Liver (tissue), 3 donors: ENCODE measurements at regions not wholly inside any gene's neighbourhood (a gene's known extent, or its start where the extent isn't known, plus 50 kb on each side); places are given as distances from the start of the nearest gene placed in this dataset.

Experiments
- GABPA ChIP-seq, 2 donors: IDR thresholded peaks in 1 of 2; conservative IDR thresholded peaks in 1 of 2; 2 replicates each; pipeline ENCODE4 v1.6.1; 2016; ENCODE audit warnings: antibody characterized with exemption in 2 of 2, mild to moderate bottlenecking in 1 of 2, moderate library complexity in 1 of 2
- JUND ChIP-seq, 2 donors: IDR thresholded peaks; 2 replicates each; pipeline ENCODE4 v1.6.1; 2016; ENCODE audit warnings: antibody characterized with exemption in 2 of 2
- RAD21 ChIP-seq, 2 donors: IDR thresholded peaks; 2 replicates each; pipeline ENCODE4 v1.6.1; 2016; ENCODE audit warnings: antibody characterized with exemption in 2 of 2, mild to moderate bottlenecking in 2 of 2
- TF ChIP-seq, protein P1 (sequence below): fragments of 150-350 bp; IDR thresholded peaks from 2 replicates; pipeline ENCODE4 v1.5.1; 2017; ENCODE audit warnings: improper control_type of control experiment, low read depth, low read length; ENCODE audit not compliant: missing input control
- donor health status: healthy.
- donor health status: healthy.

DNA sequence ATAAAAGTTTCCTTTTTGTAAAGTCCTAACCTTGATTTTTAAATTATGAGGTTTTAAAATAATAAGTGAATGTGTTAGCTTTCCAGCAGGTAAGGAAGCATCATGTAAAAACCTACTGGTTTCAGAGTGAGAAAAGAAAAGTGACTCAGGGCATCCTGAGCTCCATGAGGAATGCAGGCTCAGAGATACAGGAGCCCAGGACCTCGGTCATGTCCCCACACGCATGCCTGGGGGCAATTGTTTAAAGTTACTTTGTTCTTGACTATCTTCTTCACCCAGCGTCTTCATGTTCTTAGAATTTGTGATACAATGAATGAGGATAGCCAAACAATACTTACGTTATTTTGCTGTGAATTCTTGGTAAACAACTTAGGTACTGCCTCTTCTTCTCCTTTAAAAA, 117.4 kb upstream of the PLPPR5 start:
- TF ChIP-seq, protein P1, sequence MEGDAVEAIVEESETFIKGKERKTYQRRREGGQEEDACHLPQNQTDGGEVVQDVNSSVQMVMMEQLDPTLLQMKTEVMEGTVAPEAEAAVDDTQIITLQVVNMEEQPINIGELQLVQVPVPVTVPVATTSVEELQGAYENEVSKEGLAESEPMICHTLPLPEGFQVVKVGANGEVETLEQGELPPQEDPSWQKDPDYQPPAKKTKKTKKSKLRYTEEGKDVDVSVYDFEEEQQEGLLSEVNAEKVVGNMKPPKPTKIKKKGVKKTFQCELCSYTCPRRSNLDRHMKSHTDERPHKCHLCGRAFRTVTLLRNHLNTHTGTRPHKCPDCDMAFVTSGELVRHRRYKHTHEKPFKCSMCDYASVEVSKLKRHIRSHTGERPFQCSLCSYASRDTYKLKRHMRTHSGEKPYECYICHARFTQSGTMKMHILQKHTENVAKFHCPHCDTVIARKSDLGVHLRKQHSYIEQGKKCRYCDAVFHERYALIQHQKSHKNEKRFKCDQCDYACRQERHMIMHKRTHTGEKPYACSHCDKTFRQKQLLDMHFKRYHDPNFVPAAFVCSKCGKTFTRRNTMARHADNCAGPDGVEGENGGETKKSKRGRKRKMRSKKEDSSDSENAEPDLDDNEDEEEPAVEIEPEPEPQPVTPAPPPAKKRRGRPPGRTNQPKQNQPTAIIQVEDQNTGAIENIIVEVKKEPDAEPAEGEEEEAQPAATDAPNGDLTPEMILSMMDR: no peak
- TF ChIP-seq RAD21 (IDR thresholded peaks at IDR 0.05) (no peak), JUND (IDR thresholded peaks at IDR 0.05) (no peak), GABPA (IDR thresholded peaks at IDR 0.05 in 1 of 2, conservative IDR thresholded peaks at IDR 0.05 in 1 of 2) (no peak)
